Loucy (cell line): ENCODE measurements at regions not wholly inside any gene's neighbourhood (a gene's known extent, or its start where the extent isn't known, plus 50 kb on each side); places are given as distances from the start of the nearest gene placed in this dataset.

Experiments used
- CTCF ChIP-seq: fragments of 200-600 bp; sonication (generic); conservative IDR thresholded peaks from 2 replicates; pipeline ENCODE4 v1.5.1; 2014; ENCODE audit warnings: mild to moderate bottlenecking, antibody characterized with exemption, low read length
- EZH2phosphoT487 ChIP-seq: fragments of 200-600 bp; IDR thresholded peaks from 2 replicates; pipeline ENCODE4 v1.6.1; 2018; ENCODE audit warnings: antibody characterized with exemption, mild to moderate bottlenecking, moderate library complexity, borderline replicate concordance

GRCh38 chr6:139498715-139499114 lies 124.3 kb upstream of the CITED2 start:
- no peak for TF ChIP-seq CTCF
- no peak for TF ChIP-seq EZH2phosphoT487
